ENCODE measurements at regions not wholly inside any gene's neighbourhood (a gene's known extent, or its start where the extent isn't known, plus 50 kb on each side); places are given as distances from the start of the nearest gene placed in this dataset.
"Not testable (repeated sequence)": the region's sequence is repeated elsewhere in the genome, so short reads cannot be mapped to it uniquely, and the experiment has no call there.

DNA sequence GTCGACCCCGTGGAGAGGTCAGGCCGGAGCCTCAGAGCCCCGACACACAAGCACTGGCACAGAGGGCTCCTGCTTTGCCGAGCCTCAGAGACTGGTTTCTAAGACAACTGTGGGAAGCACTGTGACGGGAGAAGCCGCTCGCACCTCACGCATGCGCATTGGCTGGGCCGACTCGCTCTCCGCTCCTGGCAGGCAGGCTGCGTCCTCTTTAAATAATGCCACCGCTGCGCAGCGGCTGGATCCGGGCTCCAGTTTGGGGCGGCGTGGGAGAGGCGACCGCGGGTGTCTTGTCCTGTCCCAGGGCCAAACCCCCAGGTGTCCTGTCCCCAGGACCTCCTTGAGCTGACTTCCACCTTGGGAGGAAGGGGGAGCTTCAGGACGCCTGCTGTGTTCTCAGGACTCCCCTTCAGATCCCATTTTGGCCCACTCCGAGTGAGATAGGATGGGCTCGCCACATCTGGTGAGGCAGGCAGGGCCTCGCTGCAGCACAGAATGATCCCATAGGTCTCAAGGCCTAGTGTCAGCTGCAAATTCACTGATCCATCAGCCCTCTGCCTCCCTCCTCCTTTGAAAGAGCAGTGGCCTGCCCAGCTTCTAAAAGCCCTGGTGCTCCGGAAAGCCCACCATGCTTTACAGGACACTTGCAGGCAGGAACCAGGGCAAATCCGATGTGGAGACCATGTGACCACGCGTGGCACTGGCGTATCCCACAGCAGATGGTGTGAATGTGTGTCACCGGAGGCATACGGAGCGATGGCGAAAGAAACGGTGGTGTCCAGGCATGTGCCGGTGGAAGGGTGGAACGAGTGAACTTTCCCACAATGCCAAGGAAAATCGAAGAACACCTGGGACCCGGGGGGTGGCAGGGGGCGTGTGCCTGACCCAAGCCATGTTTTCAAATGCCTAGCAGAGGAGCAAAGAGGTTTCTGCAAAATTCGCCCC is 169.3 kb upstream of the ZNF337 start:
- intact Hi-C loops (cut with DNase I): loop anchor here in 1 of 2 donors (5.0 kb wide), 1 partner anchor 116 kb away; no protein-coding TSS in a partner anchor
- no peaks in the 10 kb centered on the region for H3K27me3 ChIP-seq
- DNase-seq: peak; percentile 81 to 89 (median 82)
- no peaks in the 10 kb centered on the region for H3K36me3 ChIP-seq (replicated peaks in 1 of 2)
- H3K27ac ChIP-seq: no peak overlapping the region
- 28 to 44% (median 34%) methylated on average over 24 to 43 of the region's 43 CpGs for WGBS, 4 donors
- H3K4me1 ChIP-seq (replicated peaks in 1 of 2): peaks cover 11 to 25% of the 10 kb centered on the region in 2 donors
- TF ChIP-seq, protein P1, sequence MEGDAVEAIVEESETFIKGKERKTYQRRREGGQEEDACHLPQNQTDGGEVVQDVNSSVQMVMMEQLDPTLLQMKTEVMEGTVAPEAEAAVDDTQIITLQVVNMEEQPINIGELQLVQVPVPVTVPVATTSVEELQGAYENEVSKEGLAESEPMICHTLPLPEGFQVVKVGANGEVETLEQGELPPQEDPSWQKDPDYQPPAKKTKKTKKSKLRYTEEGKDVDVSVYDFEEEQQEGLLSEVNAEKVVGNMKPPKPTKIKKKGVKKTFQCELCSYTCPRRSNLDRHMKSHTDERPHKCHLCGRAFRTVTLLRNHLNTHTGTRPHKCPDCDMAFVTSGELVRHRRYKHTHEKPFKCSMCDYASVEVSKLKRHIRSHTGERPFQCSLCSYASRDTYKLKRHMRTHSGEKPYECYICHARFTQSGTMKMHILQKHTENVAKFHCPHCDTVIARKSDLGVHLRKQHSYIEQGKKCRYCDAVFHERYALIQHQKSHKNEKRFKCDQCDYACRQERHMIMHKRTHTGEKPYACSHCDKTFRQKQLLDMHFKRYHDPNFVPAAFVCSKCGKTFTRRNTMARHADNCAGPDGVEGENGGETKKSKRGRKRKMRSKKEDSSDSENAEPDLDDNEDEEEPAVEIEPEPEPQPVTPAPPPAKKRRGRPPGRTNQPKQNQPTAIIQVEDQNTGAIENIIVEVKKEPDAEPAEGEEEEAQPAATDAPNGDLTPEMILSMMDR (IDR thresholded peaks at IDR 0.05): no peak
- no peak for TF ChIP-seq POLR2A (IDR thresholded peaks at IDR 0.05)
- H3K4me3 ChIP-seq: peak overlapping the region in 1 of 4 donors; percentile 45
- no peaks in the 10 kb centered on the region for H3K9me3 ChIP-seq (replicated peaks in 1 of 3)

DNA sequence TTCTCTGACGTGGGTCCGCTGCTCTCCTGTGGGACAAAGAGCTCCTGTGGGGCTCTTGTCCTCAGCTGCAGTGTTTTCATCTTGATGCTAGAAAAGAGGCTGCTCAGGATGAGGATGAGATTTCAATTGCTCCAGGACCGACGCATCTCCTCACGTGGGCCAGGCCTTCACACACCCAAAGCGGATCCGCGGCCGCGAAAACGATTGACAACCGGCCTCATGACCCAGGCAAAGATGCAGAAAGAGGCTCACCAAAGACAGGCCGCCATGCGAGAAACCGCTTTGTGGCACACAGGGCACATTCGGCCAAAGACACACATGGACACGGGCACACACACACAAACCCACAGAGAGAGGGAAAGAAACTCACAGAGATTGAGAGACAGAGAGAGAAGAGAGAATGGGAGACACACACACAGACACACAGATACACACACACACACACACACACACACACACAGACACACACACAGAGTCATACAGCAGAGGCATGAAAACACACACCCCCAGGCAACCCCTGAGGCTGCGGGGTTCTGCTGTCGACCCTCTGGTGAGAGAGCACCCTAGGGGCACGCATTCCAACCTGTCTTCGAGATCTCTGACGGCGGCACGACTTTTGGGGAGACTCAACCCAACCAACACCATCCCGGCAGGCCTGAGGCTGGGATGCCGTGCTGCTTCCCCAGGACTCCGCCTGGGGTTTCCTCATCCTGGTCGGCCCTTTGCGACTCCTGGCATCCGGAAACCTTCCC is 168.5 kb upstream of the ZNF337 start:
- not testable (repeated sequence) for H3K9me3 ChIP-seq (replicated peaks in 1 of 3); H3K27ac ChIP-seq; H3K27me3 ChIP-seq; H3K36me3 ChIP-seq (replicated peaks in 1 of 2); DNase-seq
- Histone ChIP-seq H3K4me3 (peak overlapping the region in 1 of 4 donors; percentile 45), H3K4me1 (replicated peaks in 1 of 2) (peaks cover 11 to 26% of the 10 kb centered on the region in 2 donors)
- intact Hi-C loops (cut with DNase I): loop anchor here in 1 of 2 donors (5.0 kb wide), 1 partner anchor 117 kb away; no protein-coding TSS in a partner anchor
- WGBS, 4 donors: 56 to 87% (median 69%) methylated on average over 18 to 30 of the region's 30 CpGs

DNA sequence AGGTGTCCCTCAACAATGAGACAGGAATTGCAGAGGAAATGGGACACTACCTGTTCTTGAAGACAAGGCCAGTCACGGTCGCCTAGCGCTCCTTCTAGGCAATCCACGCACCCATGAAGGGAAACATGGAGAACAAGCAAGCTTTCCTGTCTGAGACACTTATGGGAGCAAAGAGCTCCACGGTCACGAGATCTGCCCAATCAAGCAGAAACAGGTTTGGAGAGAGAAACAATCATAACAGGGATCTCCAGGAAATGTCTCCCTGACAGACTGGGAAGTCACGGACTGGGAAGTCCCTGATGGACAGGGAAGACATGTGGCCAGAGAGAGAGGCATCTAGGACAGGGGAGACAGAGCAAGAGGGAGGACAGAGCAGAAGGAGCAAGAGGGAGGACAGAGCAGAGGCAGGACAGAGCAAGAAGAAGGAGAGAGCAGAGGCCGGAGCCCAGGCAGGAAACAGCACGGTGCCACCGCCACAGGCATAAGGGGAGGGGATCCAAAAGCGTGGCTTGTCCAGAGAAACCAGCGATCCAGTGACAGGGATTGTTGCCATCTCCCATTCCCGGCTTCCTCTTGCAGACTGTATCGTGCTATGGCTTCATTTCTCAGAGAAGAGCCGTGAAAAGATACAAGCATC is 167.8 kb upstream of the ZNF337 start:
- intact Hi-C loops (cut with DNase I): no loop called here
- 61 to 79% (median 73%) methylated on average over 15 of the region's 15 CpGs for WGBS, 4 donors
- no peaks in the 10 kb centered on the region for H3K27me3 ChIP-seq
- H3K4me1 ChIP-seq (replicated peaks in 1 of 2): peaks cover 11 to 33% of the 10 kb centered on the region in 2 donors
- no peak overlapping the region for H3K4me3 ChIP-seq
- no peak for DNase-seq
- no peaks in the 10 kb centered on the region for H3K9me3 ChIP-seq (replicated peaks in 1 of 3)
- no peak overlapping the region for H3K27ac ChIP-seq
- H3K36me3 ChIP-seq (replicated peaks in 1 of 2): no peaks in the 10 kb centered on the region
- TF ChIP-seq, protein P1 (IDR thresholded peaks at IDR 0.05): no peak
- no peak for TF ChIP-seq POLR2A (IDR thresholded peaks at IDR 0.05)

DNA sequence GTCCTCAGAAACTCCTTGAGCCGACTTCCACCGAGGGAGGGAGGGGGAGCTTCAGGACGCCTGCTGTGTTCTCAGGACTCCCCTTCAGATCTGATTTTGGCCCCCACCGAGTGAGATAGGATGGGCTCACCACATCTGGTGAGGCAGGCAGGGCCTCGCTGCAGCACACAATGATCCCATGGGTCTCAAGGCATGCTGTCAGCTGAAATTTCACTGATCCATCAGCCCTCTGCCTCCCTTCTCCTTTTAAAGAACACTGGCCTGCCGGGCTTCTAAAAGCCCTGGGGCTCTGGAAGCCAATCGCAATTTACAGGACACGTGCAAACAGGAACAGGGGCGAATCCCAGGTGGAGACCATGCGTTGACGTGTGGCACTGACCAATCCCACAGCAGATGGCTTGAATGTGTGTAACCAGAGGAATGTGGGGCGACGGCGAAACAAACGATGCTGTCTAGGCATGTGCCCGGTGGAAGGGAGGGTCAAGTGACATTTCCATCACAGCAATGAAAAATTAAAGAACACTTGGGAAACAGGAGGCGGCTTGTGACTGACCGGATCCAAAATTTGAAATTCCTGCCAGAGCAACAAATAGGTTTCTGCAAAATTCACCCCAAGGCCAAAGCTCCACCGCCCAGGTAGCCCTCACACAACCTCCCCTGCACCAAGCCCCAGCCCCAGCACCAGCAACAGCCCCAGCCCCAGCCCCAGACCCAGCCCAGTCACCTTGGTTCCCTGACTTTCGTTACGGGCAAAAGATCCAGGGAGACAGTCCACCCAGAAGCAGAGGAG is 167.1 kb upstream of the ZNF337 start:
- Histone ChIP-seq H3K27ac (no peak overlapping the region), H3K36me3 (replicated peaks in 1 of 2) (no peaks in the 10 kb centered on the region), H3K4me1 (replicated peaks in 1 of 2) (peaks cover 11 to 33% of the 10 kb centered on the region in 2 donors), H3K27me3 (no peaks in the 10 kb centered on the region), H3K4me3 (peak overlapping the region in 3 of 4 donors; percentile 7 to 55 (median 7)), H3K9me3 (replicated peaks in 1 of 3) (no peaks in the 10 kb centered on the region)
- intact Hi-C loops (cut with DNase I): no loop called here
- WGBS, 4 donors: 28 to 37% (median 31%) methylated on average over 19 to 21 of the region's 21 CpGs
- DNase-seq: peak in 1 of 7 donors; percentile 70
- TF ChIP-seq POLR2A (IDR thresholded peaks at IDR 0.05): no peak
- TF ChIP-seq, protein P1 (IDR thresholded peaks at IDR 0.05): no peak
